B cell (primary cell): ENCODE measurements at regions not wholly inside any gene's neighbourhood (a gene's known extent, or its start where the extent isn't known, plus 50 kb on each side); places are given as distances from the start of the nearest gene placed in this dataset.

Source experiments
- ATAC-seq: fragments of 200-7000 bp; cut with Tn5 transposase; one replicate; pipeline ENCODE4 v1.10.0; 2021; ENCODE audit warnings: low read depth, mild to moderate bottlenecking, moderate number of reproducible peaks, moderate library complexity
- CTCF ChIA-PET: fragments of 350-600 bp; sonication (Branson Sonifier 250); formaldehyde crosslinking; loops from one replicate; lab custom pipeline; 2021; ENCODE audit warnings: antibody characterized with exemption, inconsistent platforms; lab: Charles Lee
- POLR2A ChIA-PET: fragments of 350-600 bp; sonication (Branson Sonifier 250); formaldehyde crosslinking; loops from one replicate; lab custom pipeline; 2021; ENCODE audit warnings: antibody characterized with exemption; lab: Charles Lee
- DNase-seq: peaks from one replicate; pipeline ENCODE4 v3.0.0; 2013
- H2AFZ ChIP-seq: 2 replicates; pipeline ENCODE4 v1.6.1; 2012; ENCODE audit warnings: mild to moderate bottlenecking, low read depth, low read length; ENCODE audit not compliant: insufficient read depth, poor library complexity, severe bottlenecking
- H3K27ac ChIP-seq, 2 donors: 1 replicate in 1 of 2; 2 replicates in 1 of 2; pipeline ENCODE4 v1.5.1; 2012 to 2013; ENCODE audit warnings: low read length in 2 of 2, mild to moderate bottlenecking in 2 of 2, moderate library complexity in 1 of 2
- H3K27me3 ChIP-seq, 4 experiments: fragments of 200-600 bp in 1 of 4; sonication (generic) in 1 of 4; replicated peaks in 1 of 4; 1 replicate in 2 of 4; 2 replicates in 2 of 4; pipeline versions ENCODE4 v1.6.1 to v1.7.0; 2013 to 2016; ENCODE audit warnings: low read length in 3 of 4, mild to moderate bottlenecking in 2 of 4, mixed read lengths in 1 of 4, moderate library complexity in 1 of 4; ENCODE audit not compliant: insufficient read depth in 4 of 4, control insufficient read depth in 3 of 4; ENCODE audit errors: control extremely low read depth in 1 of 4
- H3K36me3 ChIP-seq, 2 experiments: replicated peaks in 1 of 2; 1 replicate in 1 of 2; 2 replicates in 1 of 2; pipeline versions ENCODE4 v1.6.1 to v1.7.1; 2013; ENCODE audit warnings: low read length in 1 of 2; ENCODE audit not compliant: insufficient read depth in 2 of 2, control insufficient read depth in 1 of 2; ENCODE audit errors: control extremely low read depth in 1 of 2, extremely low read depth in 1 of 2
- H3K4me1 ChIP-seq, 2 donors: fragments of 200-600 bp in 1 of 2; sonication (generic) in 1 of 2; 1 replicate in 1 of 2; 2 replicates in 1 of 2; pipeline versions ENCODE4 v1.5.1 to v1.6.1; 2013 to 2017; ENCODE audit warnings: low read length in 2 of 2; ENCODE audit not compliant: control insufficient read depth in 2 of 2, insufficient read depth in 2 of 2
- H3K4me2 ChIP-seq: replicated peaks from 2 replicates; pipeline ENCODE3; 2012; ENCODE audit warnings: mild to moderate bottlenecking, low read depth, low read length; ENCODE audit not compliant: poor library complexity, severe bottlenecking
- H3K4me3 ChIP-seq, 5 experiments: fragments of 200-600 bp in 1 of 5; sonication (generic) in 1 of 5; 1 replicate in 3 of 5; 2 replicates in 2 of 5; pipeline versions ENCODE4 v1.5.1 to v1.7.0; 2011 to 2016; ENCODE audit warnings: low read length in 4 of 5, mild to moderate bottlenecking in 4 of 5, low read depth in 2 of 5, control low read depth in 1 of 5, moderate library complexity in 1 of 5; ENCODE audit not compliant: insufficient read depth in 1 of 5; ENCODE audit errors: control extremely low read depth in 1 of 5, extremely low read depth in 1 of 5
- H3K79me2 ChIP-seq: fragments of 200-600 bp; sonication (generic); one replicate; pipeline ENCODE4 v1.6.0; 2016; ENCODE audit warnings: low read length; ENCODE audit not compliant: control insufficient read depth, insufficient read depth
- H3K9ac ChIP-seq: fragments of 200-600 bp; sonication (generic); 2 replicates; pipeline ENCODE4 v1.6.1; 2017; ENCODE audit warnings: mild to moderate bottlenecking, low read length, moderate library complexity
- H3K9me3 ChIP-seq, 3 donors: one replicate each; pipeline versions ENCODE4 v1.6.1 to v1.7.1; 2013; ENCODE audit warnings: low read length in 2 of 3; ENCODE audit not compliant: control insufficient read depth in 2 of 3, insufficient read depth in 1 of 3; ENCODE audit errors: control extremely low read depth in 1 of 3
- H4K20me1 ChIP-seq: 2 replicates; pipeline ENCODE4 v1.6.0; 2012; ENCODE audit warnings: mild to moderate bottlenecking, low read length; ENCODE audit not compliant: insufficient read depth, control insufficient read depth, poor library complexity, severe bottlenecking
- H3K27ac Mint-ChIP-seq: one replicate; pipeline ENCODE4 v1.8.0; 2021; ENCODE audit warnings: mixed read lengths
- H3K27me3 Mint-ChIP-seq: one replicate; pipeline ENCODE4 v1.8.0; 2021; ENCODE audit warnings: mixed read lengths
- H3K4me1 Mint-ChIP-seq: one replicate; pipeline ENCODE4 v1.8.0; 2021; ENCODE audit warnings: mixed read lengths
- H3K4me3 Mint-ChIP-seq: one replicate; pipeline ENCODE4 v1.8.0; 2021; ENCODE audit warnings: mixed read lengths
- H3K9me3 Mint-ChIP-seq: one replicate; pipeline ENCODE4 v1.8.0; 2022; ENCODE audit warnings: mixed read lengths; ENCODE audit not compliant: insufficient read depth
- CTCF ChIP-seq: fragments of 200-600 bp; IDR thresholded peaks from one replicate; pipeline ENCODE4 v1.8.0; 2022; ENCODE audit warnings: antibody characterized with exemption, mild to moderate bottlenecking
- EZH2 ChIP-seq: IDR thresholded peaks from 2 replicates; pipeline ENCODE4 v1.6.1; 2012; ENCODE audit warnings: borderline replicate concordance, low read depth, mild to moderate bottlenecking, moderate library complexity, low read length; ENCODE audit not compliant: insufficient read depth, poor library complexity, severe bottlenecking
- WGBS: methylation state at CpG from one replicate; pipeline ENCODE4 v1.1.5; 2013; ENCODE audit warnings: missing lambda C conversion rate; ENCODE audit not compliant: insufficient coverage; 5-methylcytosine and 5-hydroxymethylcytosine counted together
- intact Hi-C: fragments of 100-400 bp; cut with micrococcal nuclease; formaldehyde crosslinking; loops from one replicate; pipeline ENCODE4 v1.10.0; 2022

- H3K27ac ChIP-seq = no peak overlapping the region
- no peaks in the 10 kb centered on the region for H3K4me1 Mint-ChIP-seq
- no peaks in the 10 kb centered on the region for H3K27me3 Mint-ChIP-seq
- no peaks in the 10 kb centered on the region for H3K27me3 ChIP-seq
- DNase-seq (no peak), ATAC-seq (no peak)
- POLR2A ChIA-PET = no interaction called here
- no peak overlapping the region for H3K4me3 ChIP-seq
- no CpG with 5 or more reads among the region's 1 CpG for WGBS
- CTCF ChIA-PET = no interaction called here
- H3K4me3 Mint-ChIP-seq = no peak overlapping the region
- no peak overlapping the region for H3K4me2 ChIP-seq
- no peaks in the 10 kb centered on the region for H3K9me3 Mint-ChIP-seq
- TF ChIP-seq CTCF (no peak), EZH2 (no peak)
- H2AFZ ChIP-seq = no peak overlapping the region
- no peak overlapping the region for H3K27ac Mint-ChIP-seq
- H3K9ac ChIP-seq = no peak overlapping the region
- H3K79me2 ChIP-seq = no peaks in the 10 kb centered on the region
- no peaks in the 10 kb centered on the region for H3K9me3 ChIP-seq
- H3K36me3 ChIP-seq = no peaks in the 10 kb centered on the region
- H3K4me1 ChIP-seq = no peaks in the 10 kb centered on the region
- H4K20me1 ChIP-seq = no peaks in the 10 kb centered on the region
- intact Hi-C loops = no loop called here
Measured at GRCh38 chr5:155556222-155556621, 542.7 kb downstream of the KIF4B start.

GRCh38 chr5:155556700-155557099 lies 543.1 kb downstream of the KIF4B start:
- Mint-ChIP-seq H3K27ac (no peak overlapping the region), H3K27me3 (no peaks in the 10 kb centered on the region), H3K4me3 (no peak overlapping the region), H3K9me3 (no peaks in the 10 kb centered on the region), H3K4me1 (no peaks in the 10 kb centered on the region)
- H3K4me2 ChIP-seq = no peak overlapping the region
- ATAC-seq = no peak
- no peaks in the 10 kb centered on the region for H4K20me1 ChIP-seq
- H2AFZ ChIP-seq = no peak overlapping the region
- H3K79me2 ChIP-seq = no peaks in the 10 kb centered on the region
- TF ChIP-seq EZH2 (no peak), CTCF (no peak)
- intact Hi-C loops = no loop called here
- no peaks in the 10 kb centered on the region for H3K36me3 ChIP-seq
- no peak overlapping the region for H3K27ac ChIP-seq
- ChIA-PET POLR2A (no interaction called here), CTCF (no interaction called here)
- H3K9me3 ChIP-seq = no peaks in the 10 kb centered on the region
- no peak overlapping the region for H3K9ac ChIP-seq
- no peak for DNase-seq
- no peak overlapping the region for H3K4me3 ChIP-seq
- no peaks in the 10 kb centered on the region for H3K27me3 ChIP-seq
- H3K4me1 ChIP-seq = no peaks in the 10 kb centered on the region
